Kidney epithelial cell (primary cell): ENCODE measurements at regions not wholly inside any gene's neighbourhood (a gene's known extent, or its start where the extent isn't known, plus 50 kb on each side); places are given as distances from the start of the nearest gene placed in this dataset.

ENCODE experiments used
- DNase-seq: peaks from one replicate; pipeline ENCODE4 v3.0.0-alpha.2; 2010; ENCODE audit warnings: low read depth
- H3K27me3 ChIP-seq: 2 replicates; pipeline ENCODE4 v1.6.0; 2011; ENCODE audit warnings: low read length; ENCODE audit not compliant: control insufficient read depth, insufficient read depth
- H3K36me3 ChIP-seq: 2 replicates; pipeline ENCODE4 v1.5.1; 2011; ENCODE audit warnings: low read length; ENCODE audit not compliant: control insufficient read depth, insufficient read depth
- H3K4me3 ChIP-seq: 2 replicates; pipeline ENCODE4 v1.5.1; 2011; ENCODE audit warnings: low read depth, mild to moderate bottlenecking, control low read depth, low read length
- TF ChIP-seq, protein P1 (sequence below): IDR thresholded peaks from 2 replicates; pipeline ENCODE4 v1.5.1; 2011; ENCODE audit warnings: mild to moderate bottlenecking, moderate library complexity, low read length, control low read depth, inconsistent platforms; ENCODE audit not compliant: insufficient read depth, poor library complexity, severe bottlenecking

DNA sequence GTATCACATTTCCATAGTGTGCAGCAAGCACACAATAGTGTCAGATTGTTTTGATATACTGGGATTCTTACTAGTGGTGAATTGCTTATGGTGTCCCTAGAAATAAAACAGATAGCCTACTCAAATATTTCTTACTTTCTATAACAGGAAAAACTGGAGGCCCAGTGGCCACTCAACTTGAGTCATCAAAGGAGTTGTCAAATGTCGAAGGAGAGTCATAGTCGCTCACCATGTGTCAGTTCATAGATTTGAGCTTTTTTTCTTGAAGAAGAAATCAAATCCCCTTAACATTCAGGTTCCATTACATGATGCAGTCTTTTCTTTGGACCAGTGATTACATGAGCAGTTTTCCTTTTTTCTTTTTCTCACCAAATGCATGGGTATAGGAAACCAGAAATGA is 1271.0 kb downstream of the RAPGEF2 start:
- Histone ChIP-seq H3K4me3 (no peak overlapping the region), H3K27me3 (no peaks in the 10 kb centered on the region), H3K36me3 (no peaks in the 10 kb centered on the region)
- TF ChIP-seq, protein P1, sequence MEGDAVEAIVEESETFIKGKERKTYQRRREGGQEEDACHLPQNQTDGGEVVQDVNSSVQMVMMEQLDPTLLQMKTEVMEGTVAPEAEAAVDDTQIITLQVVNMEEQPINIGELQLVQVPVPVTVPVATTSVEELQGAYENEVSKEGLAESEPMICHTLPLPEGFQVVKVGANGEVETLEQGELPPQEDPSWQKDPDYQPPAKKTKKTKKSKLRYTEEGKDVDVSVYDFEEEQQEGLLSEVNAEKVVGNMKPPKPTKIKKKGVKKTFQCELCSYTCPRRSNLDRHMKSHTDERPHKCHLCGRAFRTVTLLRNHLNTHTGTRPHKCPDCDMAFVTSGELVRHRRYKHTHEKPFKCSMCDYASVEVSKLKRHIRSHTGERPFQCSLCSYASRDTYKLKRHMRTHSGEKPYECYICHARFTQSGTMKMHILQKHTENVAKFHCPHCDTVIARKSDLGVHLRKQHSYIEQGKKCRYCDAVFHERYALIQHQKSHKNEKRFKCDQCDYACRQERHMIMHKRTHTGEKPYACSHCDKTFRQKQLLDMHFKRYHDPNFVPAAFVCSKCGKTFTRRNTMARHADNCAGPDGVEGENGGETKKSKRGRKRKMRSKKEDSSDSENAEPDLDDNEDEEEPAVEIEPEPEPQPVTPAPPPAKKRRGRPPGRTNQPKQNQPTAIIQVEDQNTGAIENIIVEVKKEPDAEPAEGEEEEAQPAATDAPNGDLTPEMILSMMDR = no peak
- no peak for DNase-seq

DNA sequence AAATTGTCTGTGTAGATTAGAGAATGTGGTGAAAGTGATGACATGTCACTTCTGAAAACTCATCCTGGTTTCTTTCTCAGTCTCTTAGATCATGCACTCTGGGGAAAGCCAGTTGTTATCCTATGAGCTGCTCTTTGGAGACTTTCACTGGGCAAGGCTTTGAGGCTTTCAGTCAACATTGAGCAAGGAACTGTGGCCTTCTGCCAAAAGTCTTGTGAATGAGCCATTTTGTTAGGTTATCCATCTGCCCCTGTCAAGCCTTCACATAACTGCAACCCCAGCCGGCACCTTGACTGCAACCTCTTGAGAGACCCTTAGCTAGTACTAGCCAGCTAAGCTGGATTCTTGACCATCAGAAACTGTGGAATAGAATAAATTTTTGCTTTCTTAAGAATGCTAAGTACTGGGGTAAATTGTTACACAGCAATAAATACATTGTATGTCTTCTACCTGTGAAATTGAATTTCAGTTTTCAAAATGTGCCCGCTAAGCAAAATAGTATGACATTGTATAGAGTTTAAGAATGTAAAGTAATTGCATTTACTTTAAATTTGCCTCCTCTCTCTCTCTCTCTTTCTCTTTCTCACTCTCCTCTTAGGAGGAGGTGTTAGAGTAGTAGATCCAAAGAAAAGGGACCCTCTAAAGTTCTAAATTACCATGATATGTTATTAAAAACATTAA is 1273.0 kb downstream of the RAPGEF2 start:
- H3K4me3 ChIP-seq = no peak overlapping the region
- H3K36me3 ChIP-seq = no peaks in the 10 kb centered on the region
- TF ChIP-seq, protein P1 = no peak
- H3K27me3 ChIP-seq = no peaks in the 10 kb centered on the region
- DNase-seq = no peak

DNA sequence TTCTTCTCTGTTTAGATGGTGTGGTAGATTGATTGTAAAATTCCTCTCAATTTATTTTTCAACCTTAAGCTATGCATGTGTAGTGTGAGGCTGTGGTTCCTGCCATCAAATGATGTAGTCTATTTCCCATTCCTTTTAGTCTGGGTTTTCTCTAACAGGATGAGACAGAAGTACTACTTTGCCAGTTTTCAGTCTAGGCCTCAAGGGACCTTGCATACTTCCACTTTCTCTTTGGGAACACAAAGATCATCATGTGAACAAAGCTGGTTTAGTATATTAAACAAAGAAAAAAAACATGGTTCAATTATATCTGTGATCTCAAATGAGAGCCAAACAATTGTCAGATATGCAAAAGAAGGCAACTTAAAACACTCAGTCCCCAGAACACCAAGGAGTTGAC is 1284.0 kb downstream of the RAPGEF2 start:
- TF ChIP-seq, protein P1 = no peak
- Histone ChIP-seq H3K27me3 (no peaks in the 10 kb centered on the region), H3K36me3 (no peaks in the 10 kb centered on the region), H3K4me3 (no peak overlapping the region)
- DNase-seq = no peak

DNA sequence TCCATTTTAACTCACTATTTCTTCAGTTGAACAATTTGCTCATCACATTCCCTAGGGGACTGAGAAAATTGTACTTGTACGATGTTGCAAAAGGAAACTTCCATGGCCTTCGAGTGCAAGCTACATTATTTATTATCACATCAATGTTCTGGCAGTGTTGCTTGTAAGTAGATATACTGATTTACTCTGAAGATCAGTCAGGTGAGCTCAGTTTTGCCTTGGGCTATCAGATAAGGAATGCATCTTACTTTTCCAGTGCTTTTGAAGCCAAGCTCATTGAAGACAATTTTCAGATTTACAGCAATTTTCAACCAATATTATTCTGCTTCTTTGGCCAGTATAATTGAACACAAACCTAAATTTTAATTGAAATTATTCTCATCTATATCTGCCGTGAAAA is 1296.9 kb downstream of the RAPGEF2 start:
- H3K36me3 ChIP-seq = no peaks in the 10 kb centered on the region
- H3K4me3 ChIP-seq = no peak overlapping the region
- DNase-seq = no peak
- H3K27me3 ChIP-seq = no peaks in the 10 kb centered on the region
- TF ChIP-seq, protein P1 = no peak

DNA sequence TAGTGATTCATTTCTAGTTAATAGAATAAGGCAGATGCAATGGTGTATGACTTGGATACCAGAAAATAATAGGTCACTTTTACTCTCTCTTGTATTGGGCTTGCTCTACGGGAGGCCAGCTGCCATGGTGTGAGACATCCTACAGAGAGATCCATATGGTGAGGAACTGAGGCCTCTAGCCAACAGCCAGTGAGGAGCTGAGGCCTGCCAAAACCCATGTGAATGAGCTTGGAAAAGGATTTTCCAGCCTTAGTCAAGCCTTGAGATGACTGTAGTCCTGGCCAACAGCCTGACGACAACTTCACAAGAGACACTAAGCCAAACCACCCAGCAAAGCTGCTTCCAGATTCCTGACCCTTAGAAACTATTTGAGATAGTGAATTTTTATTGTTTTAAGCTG is 1300.2 kb downstream of the RAPGEF2 start:
- TF ChIP-seq, protein P1 = no peak
- Histone ChIP-seq H3K4me3 (no peak overlapping the region), H3K27me3 (no peaks in the 10 kb centered on the region), H3K36me3 (no peaks in the 10 kb centered on the region)
- DNase-seq = no peak

DNA sequence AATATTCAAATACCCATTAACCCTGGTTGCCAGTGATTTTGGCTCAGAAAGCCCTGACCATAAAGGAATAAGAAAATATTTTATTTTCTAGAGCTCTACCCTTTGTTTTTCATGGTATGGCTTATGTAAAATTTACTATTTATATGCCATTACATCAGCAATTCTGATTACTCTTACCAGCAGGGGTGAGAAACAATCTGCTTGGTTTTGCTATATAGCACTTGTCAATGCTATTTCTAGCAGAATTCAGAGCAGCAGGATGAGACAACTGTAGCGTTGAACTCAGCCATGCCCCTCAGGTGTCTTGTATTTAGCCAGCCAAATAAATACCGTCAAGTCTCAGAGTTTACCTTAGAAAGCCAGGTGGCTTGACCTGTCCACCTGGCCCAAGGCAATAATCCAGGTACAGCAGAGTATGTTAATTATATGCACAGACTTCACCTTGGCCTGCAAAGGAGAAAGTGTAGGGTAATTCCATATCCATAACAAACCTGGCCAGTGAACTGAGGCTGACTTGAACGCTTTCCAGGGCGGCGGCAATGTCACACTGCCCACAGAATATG is 1303.5 kb downstream of the RAPGEF2 start:
- no peak overlapping the region for H3K4me3 ChIP-seq
- DNase-seq = no peak
- TF ChIP-seq, protein P1 = no peak
- no peaks in the 10 kb centered on the region for H3K27me3 ChIP-seq
- H3K36me3 ChIP-seq = no peaks in the 10 kb centered on the region
